ENCODE measurements at regions not wholly inside any gene's neighbourhood (a gene's known extent, or its start where the extent isn't known, plus 50 kb on each side); places are given as distances from the start of the nearest gene placed in this dataset.

GRCh38 chr6:40179496-40179895 lies 245.2 kb upstream of the MOCS1 start:
- H3K9me3 Mint-ChIP-seq (ENCODE audit: unreplicated experiment) = peaks cover 5% of the 10 kb centered on the region
- peaks cover 24% of the 10 kb centered on the region for H3K36me3 Mint-ChIP-seq (ENCODE audit: unreplicated experiment)
- TF ChIP-seq, protein P1, sequence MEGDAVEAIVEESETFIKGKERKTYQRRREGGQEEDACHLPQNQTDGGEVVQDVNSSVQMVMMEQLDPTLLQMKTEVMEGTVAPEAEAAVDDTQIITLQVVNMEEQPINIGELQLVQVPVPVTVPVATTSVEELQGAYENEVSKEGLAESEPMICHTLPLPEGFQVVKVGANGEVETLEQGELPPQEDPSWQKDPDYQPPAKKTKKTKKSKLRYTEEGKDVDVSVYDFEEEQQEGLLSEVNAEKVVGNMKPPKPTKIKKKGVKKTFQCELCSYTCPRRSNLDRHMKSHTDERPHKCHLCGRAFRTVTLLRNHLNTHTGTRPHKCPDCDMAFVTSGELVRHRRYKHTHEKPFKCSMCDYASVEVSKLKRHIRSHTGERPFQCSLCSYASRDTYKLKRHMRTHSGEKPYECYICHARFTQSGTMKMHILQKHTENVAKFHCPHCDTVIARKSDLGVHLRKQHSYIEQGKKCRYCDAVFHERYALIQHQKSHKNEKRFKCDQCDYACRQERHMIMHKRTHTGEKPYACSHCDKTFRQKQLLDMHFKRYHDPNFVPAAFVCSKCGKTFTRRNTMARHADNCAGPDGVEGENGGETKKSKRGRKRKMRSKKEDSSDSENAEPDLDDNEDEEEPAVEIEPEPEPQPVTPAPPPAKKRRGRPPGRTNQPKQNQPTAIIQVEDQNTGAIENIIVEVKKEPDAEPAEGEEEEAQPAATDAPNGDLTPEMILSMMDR (IDR thresholded peaks at IDR 0.05; ENCODE audit: partially characterized antibody, unreplicated experiment) = no peak
- no peak for DNase-seq
- no peak overlapping the region for H3K4me3 Mint-ChIP-seq (ENCODE audit: unreplicated experiment)
- H3K4me1 Mint-ChIP-seq (ENCODE audit: low read depth, unreplicated experiment) = no peaks in the 10 kb centered on the region
- peaks cover 2% of the 10 kb centered on the region for H3K27me3 Mint-ChIP-seq (ENCODE audit: unreplicated experiment)
- no peak overlapping the region for H3K27ac Mint-ChIP-seq (ENCODE audit: unreplicated experiment)

DNA sequence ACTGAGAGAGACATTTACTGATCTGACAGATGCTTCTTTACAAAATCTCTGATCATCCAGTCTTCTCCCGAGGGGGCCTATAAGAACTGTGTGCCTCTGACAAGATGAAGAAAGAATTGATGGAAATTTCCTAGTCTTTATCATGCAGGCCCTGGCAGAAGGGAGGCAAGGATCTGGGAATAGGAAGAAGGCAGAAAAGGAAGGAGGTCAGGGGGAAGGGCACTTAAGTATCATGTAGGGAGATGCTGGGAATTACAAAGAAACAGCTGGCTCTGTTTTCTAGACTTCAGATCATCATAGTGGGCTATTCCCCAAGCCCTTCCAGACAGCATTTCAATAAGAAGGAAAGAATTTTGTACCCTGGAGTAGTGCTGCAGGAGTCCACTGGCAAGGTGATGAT lies 243.3 kb upstream of the MOCS1 start:
- H3K27me3 Mint-ChIP-seq (ENCODE audit: unreplicated experiment) = peaks cover 2% of the 10 kb centered on the region
- no peak overlapping the region for H3K4me3 Mint-ChIP-seq (ENCODE audit: unreplicated experiment)
- DNase-seq = no peak
- H3K36me3 Mint-ChIP-seq (ENCODE audit: unreplicated experiment) = peaks cover 7% of the 10 kb centered on the region
- no peaks in the 10 kb centered on the region for H3K4me1 Mint-ChIP-seq (ENCODE audit: low read depth, unreplicated experiment)
- TF ChIP-seq, protein P1 (IDR thresholded peaks at IDR 0.05; ENCODE audit: partially characterized antibody, unreplicated experiment) = no peak
- H3K27ac Mint-ChIP-seq (ENCODE audit: unreplicated experiment) = no peak overlapping the region
- peaks cover 5% of the 10 kb centered on the region for H3K9me3 Mint-ChIP-seq (ENCODE audit: unreplicated experiment)

DNA sequence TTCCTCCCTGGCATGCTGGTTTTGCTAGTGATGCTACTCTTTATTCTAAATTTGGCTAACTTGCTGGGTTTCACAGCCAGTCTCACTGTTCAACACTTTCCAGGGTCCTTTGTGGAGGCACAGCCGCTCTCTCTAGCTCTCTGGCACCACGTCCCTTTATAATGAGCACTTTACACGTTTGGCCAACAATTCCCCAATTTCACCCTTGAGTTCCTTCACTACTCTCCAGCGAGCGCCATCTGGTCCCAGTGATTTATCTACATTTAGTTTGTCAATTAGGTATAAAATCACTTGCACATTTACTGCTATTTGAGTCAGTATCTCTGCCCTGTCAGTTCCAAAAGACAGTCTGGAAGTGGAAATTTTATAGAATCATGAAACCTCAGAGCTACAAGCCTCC lies 241.9 kb upstream of the MOCS1 start:
- Mint-ChIP-seq H3K4me3 (ENCODE audit: unreplicated experiment) (no peak overlapping the region), H3K27ac (ENCODE audit: unreplicated experiment) (no peak overlapping the region), H3K4me1 (ENCODE audit: low read depth, unreplicated experiment) (no peaks in the 10 kb centered on the region), H3K27me3 (ENCODE audit: unreplicated experiment) (no peaks in the 10 kb centered on the region), H3K36me3 (ENCODE audit: unreplicated experiment) (peaks cover 7% of the 10 kb centered on the region), H3K9me3 (ENCODE audit: unreplicated experiment) (peaks cover 3% of the 10 kb centered on the region)
- TF ChIP-seq, protein P1 (IDR thresholded peaks at IDR 0.05; ENCODE audit: partially characterized antibody, unreplicated experiment) = no peak
- no peak for DNase-seq

- H3K4me1 Mint-ChIP-seq (ENCODE audit: low read depth, unreplicated experiment) = no peaks in the 10 kb centered on the region
- TF ChIP-seq, protein P1 (IDR thresholded peaks at IDR 0.05; ENCODE audit: partially characterized antibody, unreplicated experiment) = no peak
- H3K27ac Mint-ChIP-seq (ENCODE audit: unreplicated experiment) = no peak overlapping the region
- peaks cover 3% of the 10 kb centered on the region for H3K9me3 Mint-ChIP-seq (ENCODE audit: unreplicated experiment)
- H3K4me3 Mint-ChIP-seq (ENCODE audit: unreplicated experiment) = no peak overlapping the region
- DNase-seq = no peak
- H3K36me3 Mint-ChIP-seq (ENCODE audit: unreplicated experiment) = peaks cover 12% of the 10 kb centered on the region
- no peaks in the 10 kb centered on the region for H3K27me3 Mint-ChIP-seq (ENCODE audit: unreplicated experiment)
These were observed 238.0 kb upstream of the MOCS1 start for GRCh38 chr6:40172272-40172671.

DNA sequence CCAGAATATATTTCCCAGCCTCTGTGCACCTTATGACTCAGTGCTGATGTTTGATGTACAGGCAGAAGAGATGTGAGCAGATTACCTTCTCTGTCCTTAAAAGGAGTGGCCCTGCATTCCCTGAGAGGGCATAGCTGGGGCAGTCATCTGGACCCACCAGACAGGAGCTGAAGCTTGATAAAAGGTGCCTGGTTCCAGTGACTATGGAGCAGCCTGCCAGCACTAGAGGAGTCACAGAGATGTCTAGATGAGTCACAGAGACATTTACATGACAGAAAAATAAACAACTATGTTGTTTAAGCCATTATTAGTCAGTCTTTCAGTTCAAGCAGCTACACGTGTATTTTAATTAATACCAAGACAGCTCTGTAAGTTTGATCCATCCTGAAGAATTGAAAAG lies 237.1 kb upstream of the MOCS1 start:
- H3K9me3 Mint-ChIP-seq (ENCODE audit: unreplicated experiment) = peaks cover 3% of the 10 kb centered on the region
- TF ChIP-seq, protein P1 (IDR thresholded peaks at IDR 0.05; ENCODE audit: partially characterized antibody, unreplicated experiment) = no peak
- H3K4me3 Mint-ChIP-seq (ENCODE audit: unreplicated experiment) = no peak overlapping the region
- peaks cover 5% of the 10 kb centered on the region for H3K36me3 Mint-ChIP-seq (ENCODE audit: unreplicated experiment)
- no peak overlapping the region for H3K27ac Mint-ChIP-seq (ENCODE audit: unreplicated experiment)
- no peaks in the 10 kb centered on the region for H3K4me1 Mint-ChIP-seq (ENCODE audit: low read depth, unreplicated experiment)
- DNase-seq = no peak
- no peaks in the 10 kb centered on the region for H3K27me3 Mint-ChIP-seq (ENCODE audit: unreplicated experiment)
